Activated CD4-positive, alpha-beta T cell treated with anti-CD3 and anti-CD28 coated beads, Interleukin-2, amount 50 U/mL, for 48 hours (primary cell): ENCODE measurements at regions not wholly inside any gene's neighbourhood (a gene's known extent, or its start where the extent isn't known, plus 50 kb on each side); places are given as distances from the start of the nearest gene placed in this dataset.
"Not testable (repeated sequence)": the region's sequence is repeated elsewhere in the genome, so short reads cannot be mapped to it uniquely, and the experiment has no call there.

Source experiments
- DNase-seq, 2 experiments: peaks; one replicate each; pipeline ENCODE4 v3.0.0-alpha.2; 2020

DNA sequence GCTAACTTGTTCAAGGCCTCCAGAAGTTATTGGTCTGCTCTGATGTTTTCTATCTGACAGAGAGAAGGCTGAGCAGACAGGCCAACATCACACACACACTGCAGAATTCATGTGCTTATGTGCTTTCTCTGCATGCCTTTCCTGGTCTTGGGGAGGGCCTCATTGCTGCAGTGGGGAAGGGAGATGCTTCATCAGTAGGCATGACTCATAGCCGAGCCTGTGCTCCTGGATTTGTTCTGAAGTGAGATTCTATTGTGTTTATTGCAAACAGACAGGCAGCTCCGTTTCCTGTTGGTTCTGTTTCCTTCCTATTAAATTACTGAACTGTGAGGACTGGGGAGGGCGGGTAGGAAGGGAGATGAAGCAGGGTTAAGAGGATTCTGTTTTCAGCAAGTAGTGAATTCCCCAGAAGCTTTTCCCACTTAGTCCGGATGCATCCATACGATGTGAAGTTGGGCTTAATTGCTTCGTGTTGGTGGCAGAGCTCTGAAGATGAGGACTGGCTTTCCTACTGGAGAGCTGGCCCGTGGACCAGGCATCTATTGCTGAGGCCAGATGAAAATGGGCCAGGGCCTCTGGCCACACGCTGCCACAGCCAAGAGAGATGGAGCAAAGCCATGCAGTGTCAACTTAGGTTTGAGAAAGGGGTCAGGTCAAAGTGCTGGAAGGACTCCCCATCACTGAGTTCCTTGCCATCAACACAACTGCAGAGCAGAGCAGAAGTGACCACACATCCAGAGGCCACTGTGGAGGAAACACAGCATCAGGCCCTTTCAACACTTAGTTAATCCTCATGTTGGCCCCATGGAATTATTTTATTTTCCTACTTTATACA, 179.3 kb downstream of the UTP18 start:
- no peak for DNase-seq

DNA sequence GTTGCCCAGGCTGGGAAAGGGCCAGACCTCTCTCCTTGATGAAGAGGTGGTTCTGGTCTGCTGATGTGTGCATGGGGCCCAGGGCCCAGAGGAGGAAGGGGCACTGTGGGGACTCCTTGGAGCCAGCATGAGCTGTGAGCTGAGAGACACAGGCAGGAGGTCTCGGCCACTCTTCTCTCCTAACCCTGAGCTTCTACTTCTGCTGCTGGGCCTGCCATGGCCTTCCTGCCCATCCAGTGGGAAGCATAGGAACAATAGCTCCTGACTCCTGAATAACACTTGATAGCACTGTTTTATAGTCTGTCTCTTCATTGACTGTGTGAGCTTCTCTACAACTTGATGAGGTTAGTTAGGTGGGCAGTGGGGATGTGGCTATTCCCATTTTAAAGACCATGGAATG, 181.1 kb downstream of the UTP18 start:
- no peak for DNase-seq

DNA sequence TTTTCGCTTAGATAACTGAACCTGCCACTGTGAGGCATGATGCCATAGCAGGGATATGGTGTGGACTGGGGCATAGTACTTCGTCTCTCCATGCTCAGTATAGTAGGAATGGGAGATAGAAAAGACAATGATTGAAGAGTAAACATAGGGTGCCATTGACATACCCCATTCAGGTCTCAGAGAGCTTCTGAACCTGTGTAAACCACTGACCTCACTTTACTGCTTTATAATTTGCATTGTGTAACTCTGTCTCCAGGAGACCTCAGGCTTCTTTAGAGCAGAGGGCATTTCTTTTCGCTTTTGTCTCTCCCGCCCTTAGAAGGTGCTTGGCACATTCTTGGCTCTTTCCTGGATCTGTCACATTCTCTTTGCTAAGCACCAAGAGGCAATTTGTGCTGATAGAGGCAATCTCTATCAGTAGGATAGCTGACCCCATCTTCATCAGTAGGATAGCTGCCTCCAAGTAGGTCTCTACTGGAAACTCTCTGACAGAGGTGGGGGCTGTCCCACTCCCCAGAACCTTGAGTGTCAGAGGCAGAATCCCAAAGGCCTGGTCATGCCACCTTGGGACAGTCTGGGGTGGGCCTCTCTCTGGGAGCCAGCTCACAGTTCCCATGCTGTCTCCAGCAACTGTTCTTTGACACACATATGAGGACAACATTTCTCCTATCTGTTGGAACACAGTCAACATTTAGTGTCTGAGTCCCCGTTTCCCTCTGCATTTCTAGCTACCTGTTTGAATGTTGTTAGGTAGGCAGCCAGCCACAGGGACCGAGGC, 181.9 kb downstream of the UTP18 start:
- DNase-seq: no peak

DNA sequence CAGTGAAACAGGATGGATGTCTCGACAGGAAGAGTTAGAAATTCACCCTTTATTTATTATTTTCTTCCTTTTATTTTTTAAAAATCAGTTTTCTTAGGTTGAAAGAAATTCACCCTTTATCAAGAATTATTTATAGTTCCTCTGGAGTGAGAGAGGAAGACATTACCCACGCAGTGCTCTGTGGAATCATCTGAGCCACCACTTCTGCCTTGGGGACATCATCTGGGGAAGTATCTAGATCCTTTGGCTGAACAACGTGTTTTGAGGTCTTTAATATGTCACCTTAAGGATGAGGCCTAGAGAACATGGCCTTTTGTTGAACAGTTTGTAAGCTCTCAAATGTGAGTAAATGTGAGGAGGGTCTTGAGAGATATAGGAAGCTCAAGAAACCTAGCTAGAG, 183.3 kb downstream of the UTP18 start:
- DNase-seq: no peak

DNA sequence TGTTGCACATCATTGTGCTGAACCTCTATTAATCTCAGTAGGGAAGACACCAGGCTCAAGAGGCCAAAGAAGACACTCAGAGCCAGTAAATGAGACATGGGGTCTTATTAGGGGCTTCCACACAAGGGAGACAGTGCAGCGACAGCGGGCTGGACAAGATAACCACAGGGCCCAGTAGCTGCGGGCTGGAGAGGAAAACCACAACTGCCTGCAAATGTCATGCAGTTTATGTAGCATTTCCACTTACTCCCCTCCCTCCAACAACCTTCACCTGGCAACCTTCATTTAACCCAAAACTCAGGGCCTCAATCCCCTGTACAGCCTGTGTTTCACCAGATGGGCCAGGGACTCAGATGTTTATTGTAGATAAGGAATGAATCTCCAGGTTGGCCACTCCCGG, 185.6 kb downstream of the UTP18 start:
- DNase-seq: no peak

DNA sequence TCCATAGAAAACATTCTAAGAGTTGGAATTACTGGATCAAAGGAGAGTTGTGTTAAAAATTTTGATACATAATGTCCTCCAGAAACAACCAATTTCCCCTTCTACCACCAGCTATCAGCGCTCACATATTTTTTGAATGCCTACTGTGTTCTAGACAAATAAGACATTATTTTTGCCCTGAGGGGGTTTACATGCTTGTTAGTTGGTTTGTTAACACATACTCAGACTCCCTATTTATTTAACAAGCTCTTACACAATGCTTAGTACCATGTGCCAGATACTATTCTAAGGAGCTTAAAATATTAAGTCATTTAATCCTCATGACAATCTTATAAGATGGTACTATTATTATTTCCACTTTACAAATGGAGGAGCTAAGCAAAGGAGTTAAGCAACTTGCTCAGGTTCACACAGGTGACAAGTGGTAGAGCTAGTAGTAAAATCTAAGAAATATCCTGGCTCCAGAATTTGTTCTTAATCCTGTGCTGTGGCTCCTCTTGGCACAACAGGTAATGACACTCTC, 194.2 kb downstream of the UTP18 start:
- DNase-seq: no peak

DNA sequence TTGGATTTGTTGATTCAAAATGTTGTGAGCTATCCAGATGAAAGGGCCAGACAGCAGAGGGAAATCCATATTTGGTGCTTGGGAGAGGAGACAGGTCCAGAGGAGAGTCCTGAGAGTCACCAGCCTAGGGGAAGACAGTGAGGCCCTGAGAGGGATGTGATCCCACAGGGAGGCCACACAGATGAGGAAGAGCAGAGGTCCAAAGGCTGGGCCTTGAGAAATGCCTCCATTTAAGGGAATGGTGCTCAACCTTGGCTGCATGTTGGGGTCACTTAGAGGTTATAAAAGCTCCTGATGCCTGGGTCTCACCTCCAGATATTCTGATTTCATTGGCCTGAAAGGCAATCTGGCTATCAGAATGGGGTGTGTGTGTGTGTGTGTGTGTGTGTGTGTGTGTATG, 194.9 kb downstream of the UTP18 start:
- DNase-seq: no peak

DNA sequence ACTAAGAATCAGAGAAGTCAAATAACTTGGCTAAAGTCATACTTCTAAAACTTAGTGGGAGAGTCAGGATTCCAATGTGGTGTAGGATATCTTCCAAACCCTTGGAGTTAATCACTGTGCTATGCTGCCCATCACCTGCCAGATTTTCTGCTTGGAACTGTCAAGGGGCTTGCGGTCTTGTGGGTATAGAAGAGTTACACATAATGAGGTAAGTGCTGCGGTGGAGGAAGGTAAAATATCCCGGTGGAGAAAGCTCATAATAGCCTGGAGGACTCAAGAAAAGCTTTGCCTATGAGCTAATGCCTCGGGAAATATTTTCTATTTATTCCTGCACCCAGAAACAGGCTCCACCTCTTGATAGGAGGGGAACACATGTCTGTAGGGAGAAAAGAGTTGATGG, 195.6 kb downstream of the UTP18 start:
- no peak for DNase-seq

DNA sequence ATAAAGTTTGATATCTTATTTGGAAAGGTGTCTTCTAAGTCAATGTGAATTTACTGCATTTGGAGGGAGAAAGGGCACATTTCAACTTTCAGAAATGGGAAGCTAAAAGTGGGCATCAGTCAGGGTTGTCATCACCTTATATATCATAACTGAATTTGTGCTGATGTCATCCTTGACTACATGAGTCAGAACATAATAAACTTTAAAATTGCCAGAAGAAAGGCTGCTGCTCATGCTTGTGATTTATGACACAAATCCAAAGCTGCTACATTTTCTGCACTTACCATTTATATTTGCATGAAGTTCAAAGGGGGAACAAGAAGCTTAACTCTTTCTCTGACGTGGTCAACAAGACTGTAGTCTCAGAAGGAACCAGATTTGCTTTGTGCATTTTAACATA, 196.6 kb downstream of the UTP18 start:
- DNase-seq: no peak

DNA sequence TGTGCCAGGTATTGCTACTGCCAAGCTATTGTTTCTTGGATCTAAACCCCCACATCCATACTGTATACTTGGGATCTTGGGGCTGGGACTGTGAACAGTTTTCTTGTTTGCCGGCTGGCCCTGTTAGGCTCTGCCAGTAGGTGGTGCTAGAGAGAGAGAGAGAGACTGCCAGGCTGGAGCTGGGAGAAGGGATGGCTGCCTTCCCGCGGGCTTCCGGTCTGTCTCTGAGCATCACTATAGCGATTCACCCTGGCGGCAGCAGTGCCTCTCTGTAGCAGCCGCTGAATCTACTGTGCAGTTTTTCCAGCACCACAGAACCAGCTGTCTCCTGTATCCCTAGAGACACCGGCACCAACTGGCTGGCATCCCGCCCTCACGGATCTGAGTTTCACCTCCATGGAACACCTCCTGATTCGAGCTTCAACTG, 201.2 kb downstream of the UTP18 start:
- DNase-seq: peak; percentile 60 to 69

DNA sequence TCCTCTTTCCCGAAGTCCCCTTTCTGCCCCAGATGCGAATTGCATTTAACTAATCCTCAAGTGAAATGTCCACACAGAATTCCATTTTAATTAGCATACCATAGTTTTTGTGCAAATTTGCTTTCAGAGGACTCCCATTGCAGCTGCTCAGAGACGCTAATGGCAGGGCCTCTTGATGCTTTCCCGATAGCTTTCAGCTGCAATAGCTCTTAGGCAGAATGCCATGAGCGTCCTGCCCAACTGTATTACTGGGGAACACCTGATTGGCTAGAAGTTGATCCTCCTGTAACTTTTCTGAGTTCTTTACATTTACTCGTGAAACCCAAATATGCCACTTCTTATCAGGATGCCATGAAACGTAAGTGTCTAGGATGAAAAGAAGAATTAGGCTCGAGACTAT, 203.0 kb downstream of the UTP18 start:
- no peak for DNase-seq

DNA sequence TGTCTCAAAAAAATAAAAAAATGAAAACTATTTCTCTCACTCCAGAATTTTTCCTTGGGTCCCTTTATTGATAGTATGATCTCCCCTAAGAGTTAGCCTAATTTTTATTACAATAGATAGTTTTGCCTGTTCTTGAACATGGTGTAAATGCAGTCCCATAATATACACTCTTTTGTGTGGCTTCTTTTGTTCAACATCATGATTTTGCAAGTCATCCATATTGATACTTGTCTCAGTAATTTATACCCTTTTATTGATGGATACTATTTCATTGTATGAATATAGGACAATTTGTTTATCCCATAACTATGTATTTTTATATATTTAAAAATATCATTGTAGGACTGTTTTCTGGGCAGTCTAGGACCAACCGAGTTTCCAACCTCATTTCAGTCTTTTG, 207.0 kb downstream of the UTP18 start:
- DNase-seq: no peak

DNA sequence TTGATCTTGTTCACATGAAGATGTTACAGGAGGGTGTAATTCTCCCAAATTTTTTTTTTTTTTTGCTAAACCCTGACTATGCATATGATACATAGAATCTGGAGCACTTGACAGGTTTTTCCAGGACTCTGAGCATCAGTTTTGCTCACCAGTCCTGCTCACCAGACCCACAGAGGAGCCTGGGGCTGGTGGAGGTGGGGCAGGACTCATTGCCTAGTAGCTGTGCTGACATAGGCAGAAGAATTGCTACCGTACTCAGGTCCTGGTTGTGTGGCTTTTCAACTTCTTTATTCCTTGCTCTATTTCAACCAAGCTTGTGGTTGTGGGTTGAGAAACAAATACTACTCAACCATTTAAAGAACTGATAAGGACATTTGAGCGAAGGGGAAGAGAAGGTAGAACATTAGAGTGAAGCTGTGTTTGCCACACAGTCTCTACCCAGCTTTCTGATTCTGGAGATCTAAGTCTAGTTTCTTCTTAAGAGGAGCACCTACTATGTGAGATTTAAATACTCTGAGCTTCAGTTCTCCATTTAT, 212.4 kb downstream of the UTP18 start:
- DNase-seq: no peak

DNA sequence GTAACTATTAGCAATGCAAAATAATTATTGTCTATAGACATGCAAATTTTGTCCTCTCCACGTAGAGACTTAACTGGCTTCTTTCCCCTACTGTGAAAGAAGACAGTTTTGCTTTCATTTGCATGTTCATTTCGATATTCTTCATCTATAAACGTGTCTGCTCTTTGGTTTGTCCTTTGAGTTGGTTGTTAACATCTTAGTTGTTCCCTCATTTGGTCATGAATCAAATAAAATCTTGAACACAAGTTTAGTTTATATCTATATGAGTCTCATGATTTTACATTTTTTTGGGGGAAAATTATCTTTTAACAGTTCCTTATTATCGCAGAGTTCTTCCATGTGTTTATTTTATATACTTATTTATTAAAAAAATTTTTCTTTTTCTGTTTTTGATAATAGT, 214.4 kb downstream of the UTP18 start:
- DNase-seq: no peak

DNA sequence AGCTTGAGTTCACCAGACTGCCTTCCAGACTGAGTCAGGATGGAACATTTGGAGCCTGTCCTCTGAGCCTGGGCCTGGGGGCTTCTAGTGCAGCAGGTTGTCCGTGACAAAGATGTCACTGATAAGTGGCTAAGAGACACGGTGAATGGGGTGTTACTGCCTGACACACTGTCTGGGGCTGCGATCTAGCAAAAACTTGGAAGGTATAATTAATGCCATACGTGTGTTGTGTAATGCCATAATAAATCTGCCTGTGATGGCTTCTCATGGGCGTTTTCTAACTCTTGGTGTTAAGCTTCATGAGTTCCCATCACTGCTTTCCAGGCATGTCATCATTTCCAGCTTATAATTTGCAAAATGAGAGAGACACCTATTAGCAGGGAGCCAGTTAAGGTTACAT, 215.4 kb downstream of the UTP18 start:
- no peak for DNase-seq

DNA sequence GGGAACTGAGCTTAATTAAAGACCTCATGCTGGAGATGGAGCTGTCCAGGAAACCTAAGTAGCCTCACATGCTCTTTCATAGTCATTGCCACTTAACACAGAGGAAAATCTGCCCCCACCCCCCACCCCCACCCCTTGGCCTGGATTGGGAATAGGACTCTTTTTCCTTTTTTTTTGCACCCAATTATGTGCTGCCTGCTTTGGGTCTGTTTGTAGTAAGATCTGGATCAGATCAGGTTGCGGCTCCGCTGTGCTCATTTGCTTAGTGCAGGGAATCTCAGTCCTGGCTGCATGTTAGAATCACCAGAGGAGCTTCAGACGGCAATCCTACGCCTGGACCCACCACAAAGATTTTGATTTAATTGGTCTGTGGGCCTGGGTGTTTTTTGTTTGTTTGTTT, 219.0 kb downstream of the UTP18 start:
- no peak for DNase-seq

DNA sequence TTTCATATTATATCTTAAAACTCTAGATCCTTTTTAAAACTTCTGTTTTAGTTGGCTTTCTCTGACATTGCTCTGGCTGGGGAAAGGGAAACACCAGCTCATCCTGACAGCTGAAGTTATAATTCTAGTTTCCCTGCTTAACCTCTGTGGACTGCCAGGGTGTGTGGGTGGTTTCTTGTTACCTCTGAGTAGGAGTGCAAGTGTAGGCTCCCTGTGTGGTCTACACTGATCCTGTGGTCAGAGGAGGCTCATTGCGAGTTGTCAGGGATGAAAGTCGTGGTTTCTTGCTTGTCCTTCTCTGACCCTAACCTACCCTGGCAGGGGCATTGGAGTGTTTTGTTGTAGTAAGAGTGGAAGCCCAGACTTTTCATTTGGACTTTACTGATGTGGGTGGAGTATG, 221.0 kb downstream of the UTP18 start:
- no peak for DNase-seq

DNA sequence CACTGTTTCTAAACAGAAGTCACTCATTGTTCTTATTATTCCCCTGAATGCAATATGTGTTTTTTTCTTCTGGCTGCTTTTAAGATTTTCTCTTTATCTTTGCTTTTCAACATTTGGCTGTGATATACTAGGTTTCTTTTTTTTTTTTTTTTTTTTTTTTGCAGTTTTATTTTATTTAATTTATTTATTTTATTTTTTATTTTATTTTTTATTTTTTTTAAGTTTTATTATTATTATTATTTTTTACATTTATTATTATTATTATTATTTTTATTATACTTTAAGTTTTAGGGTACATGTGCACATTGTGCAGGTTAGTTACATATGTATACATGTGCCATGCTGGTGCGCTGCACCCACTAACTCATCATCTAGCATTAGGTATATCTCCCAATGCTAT, 221.9 kb downstream of the UTP18 start:
- not testable (repeated sequence) for DNase-seq

DNA sequence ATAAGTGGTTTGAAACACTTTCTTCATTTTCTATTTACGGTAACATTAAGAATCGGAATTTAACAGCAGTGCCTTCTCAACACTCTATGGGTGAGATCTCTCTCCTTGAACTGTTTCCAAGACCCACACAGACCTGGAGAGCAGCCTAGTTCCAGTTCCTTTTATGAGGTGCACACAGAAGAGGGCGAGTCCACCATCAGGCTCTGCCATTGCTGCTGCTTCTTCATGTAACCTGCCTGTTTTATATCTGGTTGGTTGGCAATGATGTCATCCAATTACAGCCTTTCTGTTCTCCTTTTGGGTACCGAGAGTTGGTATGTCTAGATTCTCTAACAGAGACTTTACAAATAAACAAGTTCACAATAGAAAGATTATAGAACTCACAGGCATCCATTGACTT, 225.7 kb downstream of the UTP18 start:
- DNase-seq: no peak

DNA sequence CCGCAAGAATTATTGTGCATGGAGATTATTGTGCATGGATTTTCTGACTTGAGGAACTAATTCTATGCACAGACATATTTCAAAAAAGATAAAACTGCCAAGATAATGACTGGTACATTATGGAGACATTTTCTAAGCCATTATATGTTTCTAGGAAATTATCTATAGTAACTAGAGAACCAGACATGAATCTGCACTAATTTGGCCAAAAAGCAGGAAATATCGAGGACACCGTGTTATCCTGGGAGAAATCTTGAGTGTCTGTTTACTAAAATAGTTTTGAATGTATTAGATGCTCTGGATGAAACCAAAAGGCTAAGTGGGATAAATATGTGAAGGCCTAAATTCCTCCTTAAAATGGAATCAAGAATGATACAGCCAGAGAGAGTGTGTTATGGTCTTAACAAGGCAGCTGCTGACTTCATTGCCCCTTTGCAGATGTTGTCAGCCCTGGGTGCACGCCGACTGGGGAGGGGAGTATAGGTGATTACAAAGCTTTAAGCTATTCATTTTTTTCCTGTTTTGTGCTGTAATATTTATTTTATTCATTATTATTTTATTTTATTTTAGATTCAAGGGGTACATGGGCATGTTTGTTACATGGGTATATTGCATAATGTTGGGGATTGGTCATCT, 226.7 kb downstream of the UTP18 start:
- no peak for DNase-seq

DNA sequence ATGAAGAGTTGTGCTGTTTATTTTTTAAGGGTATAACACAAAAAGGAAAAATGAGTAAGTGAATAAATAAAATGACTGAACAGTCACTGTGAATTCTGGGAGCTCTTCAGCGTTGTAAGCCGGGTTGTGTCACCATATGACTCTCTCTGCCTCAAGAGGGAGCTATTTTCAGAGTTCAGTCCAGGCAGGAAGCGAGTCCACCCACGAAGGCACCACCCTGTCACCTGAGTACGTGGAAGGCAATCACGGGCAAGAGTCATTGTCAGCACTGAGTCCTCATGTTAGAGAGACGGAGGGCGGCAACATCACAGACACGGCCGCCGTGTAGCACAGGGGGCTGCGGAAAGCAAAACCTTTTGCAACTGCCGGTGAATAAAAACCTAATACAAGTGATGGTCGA, 227.6 kb downstream of the UTP18 start:
- peak; percentile 5 to 7 for DNase-seq

DNA sequence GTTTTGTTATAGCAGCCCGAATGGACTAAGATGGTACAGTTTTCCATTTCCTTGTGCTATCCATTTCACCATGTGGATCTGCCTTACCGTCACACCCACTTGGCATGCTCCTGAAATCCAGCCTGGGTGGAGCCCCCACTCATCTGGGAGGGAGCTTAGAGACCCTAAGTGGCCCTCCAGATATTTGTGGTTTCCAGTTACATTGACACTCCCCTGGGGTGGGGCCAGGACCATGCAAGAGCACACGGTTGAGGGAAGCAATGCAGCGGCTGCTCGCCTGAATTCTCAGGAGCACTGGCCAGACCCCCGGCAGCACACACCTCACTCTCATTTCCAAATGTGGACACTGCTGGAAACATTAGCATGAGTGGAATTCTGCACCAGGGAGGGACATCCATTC, 231.1 kb downstream of the UTP18 start:
- no peak for DNase-seq

DNA sequence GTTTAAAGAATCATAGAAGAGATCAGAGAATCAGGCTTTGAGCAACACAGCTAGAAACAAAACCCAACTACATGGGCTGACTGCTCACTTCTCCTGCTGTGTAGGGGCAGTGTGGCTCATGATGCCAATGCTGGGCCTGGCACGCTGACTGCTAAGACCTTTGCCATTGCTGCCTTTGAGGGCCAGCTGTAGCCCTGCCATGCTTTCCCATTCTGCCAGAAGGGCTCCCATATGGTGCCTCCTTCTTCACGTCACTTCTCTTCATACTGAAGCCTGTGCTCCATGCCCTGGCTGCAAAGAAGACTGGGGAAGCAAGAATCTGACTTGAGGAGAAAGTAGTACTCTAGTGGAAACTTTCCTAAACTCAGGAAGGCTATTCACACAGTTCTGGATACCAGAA, 232.9 kb downstream of the UTP18 start:
- no peak for DNase-seq
